Esophagus squamous epithelium (tissue), 5 donors: ENCODE measurements at regions not wholly inside any gene's neighbourhood (a gene's known extent, or its start where the extent isn't known, plus 50 kb on each side); places are given as distances from the start of the nearest gene placed in this dataset.

Experiments
- DNase-seq: peaks from one replicate; lab custom pipeline; 2025; lab: John Stamatoyannopoulos, UW
- H3K27ac ChIP-seq, 4 donors: fragments of 200-600 bp; sonication (generic); one replicate each; pipeline ENCODE4 v1.5.1; 2016 to 2019; ENCODE audit warnings: mild to moderate bottlenecking in 1 of 4
- H3K27me3 ChIP-seq, 4 donors: fragments of 200-600 bp; sonication (generic); 1 replicate in 3 of 4; 2 replicates in 1 of 4; pipeline versions ENCODE4 v1.5.1 to v1.6.0; 2017 to 2021; ENCODE audit warnings: antibody characterized with exemption in 1 of 4
- H3K36me3 ChIP-seq, 3 donors: fragments of 200-600 bp; sonication (generic); one replicate each; pipeline ENCODE4 v1.5.1; 2016 to 2019
- H3K4me1 ChIP-seq, 3 donors: fragments of 200-600 bp; sonication (generic); one replicate each; pipeline ENCODE4 v1.5.1; 2017 to 2019
- H3K4me3 ChIP-seq, 4 donors: fragments of 200-600 bp; sonication (generic); 1 replicate in 3 of 4; 2 replicates in 1 of 4; pipeline ENCODE4 v1.5.1; 2016 to 2019; ENCODE audit warnings: mild to moderate bottlenecking in 2 of 4, moderate library complexity in 1 of 4
- H3K9me3 ChIP-seq, 3 donors: fragments of 200-600 bp; sonication (generic); one replicate each; pipeline ENCODE4 v1.5.1; 2016 to 2019
- CTCF ChIP-seq, 6 experiments: fragments of 450-650 bp in 4 of 6; fragments of 200-600 bp in 2 of 6; sonication (generic) in 2 of 6; IDR thresholded peaks; one replicate each; pipeline ENCODE4 v1.5.1; 2016 to 2019; ENCODE audit warnings: antibody characterized with exemption in 6 of 6, mild to moderate bottlenecking in 4 of 6, moderate library complexity in 4 of 6
- POLR2A ChIP-seq, 4 donors: fragments of 450-650 bp; IDR thresholded peaks; one replicate each; pipeline ENCODE4 v1.6.1; 2017; ENCODE audit warnings: antibody characterized with exemption in 4 of 4, mild to moderate bottlenecking in 4 of 4, moderate library complexity in 3 of 4
- WGBS, 2 donors: methylation state at CpG; one replicate each; pipeline ENCODE4 v1.1.5; 2018; 5-methylcytosine and 5-hydroxymethylcytosine counted together
- intact Hi-C: fragments of 100-400 bp; cut with DNase I; formaldehyde crosslinking; loops from one replicate; pipeline ENCODE4 v1.15.0; 2022
- donor health status: DM: yes; HTN: yes; CAD: no.

- H3K4me1 ChIP-seq, result no peaks in the 10 kb centered on the region
- no peak overlapping the region for H3K27ac ChIP-seq
- no peak overlapping the region for H3K4me3 ChIP-seq
- H3K27me3 ChIP-seq, result no peaks in the 10 kb centered on the region
- intact Hi-C loops, result no loop called here
- TF ChIP-seq POLR2A (IDR thresholded peaks at IDR 0.05) (no peak), CTCF (IDR thresholded peaks at IDR 0.05) (no peak)
- no peaks in the 10 kb centered on the region for H3K9me3 ChIP-seq
- no peaks in the 10 kb centered on the region for H3K36me3 ChIP-seq
- no peak for DNase-seq
- 64 to 78% methylated on average over 6 to 7 of the region's 7 CpGs for whole genome bisulfite sequencing, 2 donors
Measured at GRCh38 chr11:70735976-70736375, 337.6 kb downstream of the CTTN start.

- Histone ChIP-seq H3K9me3 (no peaks in the 10 kb centered on the region), H3K27me3 (no peaks in the 10 kb centered on the region), H3K36me3 (no peaks in the 10 kb centered on the region), H3K4me3 (no peak overlapping the region), H3K27ac (no peak overlapping the region), H3K4me1 (no peaks in the 10 kb centered on the region)
- no peak for DNase-seq
- intact Hi-C loops, result no loop called here
- TF ChIP-seq POLR2A (IDR thresholded peaks at IDR 0.05), result no peak
- no peak for TF ChIP-seq CTCF (IDR thresholded peaks at IDR 0.05)
- WGBS, 2 donors, result 67 to 82% methylated on average over 4 to 6 of the region's 9 CpGs
Measured at GRCh38 chr11:70736461-70736860, 338.1 kb downstream of the CTTN start.

- H3K27me3 ChIP-seq, result no peaks in the 10 kb centered on the region
- WGBS, 2 donors, result 75 to 88% methylated on average over 8 to 15 of the region's 17 CpGs
Measured at GRCh38 chr11:70736937-70737640, 338.8 kb downstream of the CTTN start.

GRCh38 chr11:70737816-70738630 is 339.7 kb downstream of the CTTN start:
- H3K27me3 ChIP-seq, result peaks cover 0 to 7% (median 0%) of the 10 kb centered on the region in 4 donors
- no peaks in the 10 kb centered on the region for H3K36me3 ChIP-seq
- 94% methylated on average over 7 to 13 of the region's 31 CpGs for WGBS, 2 donors
- H3K9me3 ChIP-seq, result no peaks in the 10 kb centered on the region
- no peak overlapping the region for H3K27ac ChIP-seq
- H3K4me3 ChIP-seq, result no peak overlapping the region
- H3K4me1 ChIP-seq, result no peaks in the 10 kb centered on the region
- TF ChIP-seq CTCF (IDR thresholded peaks at IDR 0.05) (no peak), POLR2A (IDR thresholded peaks at IDR 0.05) (no peak)
- intact Hi-C loops, result no loop called here
- no peak for DNase-seq

More at GRCh38 chr11:70736937-70737640, 338.8 kb downstream of the CTTN start:
- TF ChIP-seq POLR2A (IDR thresholded peaks at IDR 0.05) (no peak), CTCF (IDR thresholded peaks at IDR 0.05) (no peak)
- no peak for DNase-seq
- H3K4me1 ChIP-seq, result no peaks in the 10 kb centered on the region
- H3K36me3 ChIP-seq, result no peaks in the 10 kb centered on the region
- H3K9me3 ChIP-seq, result no peaks in the 10 kb centered on the region
- intact Hi-C loops, result no loop called here
- no peak overlapping the region for H3K27ac ChIP-seq
- H3K4me3 ChIP-seq, result no peak overlapping the region

GRCh38 chr11:70738661-70739060 is 340.3 kb downstream of the CTTN start:
- no peak for DNase-seq
- no peak overlapping the region for H3K4me3 ChIP-seq
- TF ChIP-seq POLR2A (IDR thresholded peaks at IDR 0.05) (no peak), CTCF (IDR thresholded peaks at IDR 0.05) (no peak)
- H3K36me3 ChIP-seq, result no peaks in the 10 kb centered on the region
- H3K4me1 ChIP-seq, result no peaks in the 10 kb centered on the region
- 95 to 100% methylated on average over 2 to 4 of the region's 12 CpGs for WGBS, 2 donors
- peaks cover 0 to 13% (median 0%) of the 10 kb centered on the region in 4 donors for H3K27me3 ChIP-seq
- H3K27ac ChIP-seq, result no peak overlapping the region
- intact Hi-C loops, result no loop called here
- H3K9me3 ChIP-seq, result no peaks in the 10 kb centered on the region
